OCI-LY1 (cell line): ENCODE measurements at regions not wholly inside any gene's neighbourhood (a gene's known extent, or its start where the extent isn't known, plus 50 kb on each side); places are given as distances from the start of the nearest gene placed in this dataset.

Source experiments
- CTCF ChIP-seq: fragments of 200-600 bp; sonication (generic), shearing (Covaris generic); IDR thresholded peaks from 2 replicates; pipeline ENCODE4 v1.5.1; 2017; ENCODE audit warnings: mild to moderate bottlenecking, antibody characterized with exemption, low read length, moderate library complexity, mixed read lengths
- EZH2 ChIP-seq: fragments of 200-600 bp; sonication (generic), shearing (Covaris generic); IDR thresholded peaks from 2 replicates; pipeline ENCODE4 v1.8.0; 2017; ENCODE audit warnings: borderline replicate concordance, mixed run types, mild to moderate bottlenecking, antibody characterized with exemption, low read length, moderate library complexity, mixed read lengths

- TF ChIP-seq CTCF (no peak), EZH2 (no peak)
Observed at GRCh38 chr4:153058671-153059060, 122.5 kb downstream of the FHDC1 start.
